Embryonic facial prominence (tissue), 1 donor: ENCODE measurements at regions not wholly inside any gene's neighbourhood (a gene's known extent, or its start where the extent isn't known, plus 50 kb on each side); places are given as distances from the start of the nearest gene placed in this dataset.

Experiments used
- DNase-seq: peaks from one replicate; pipeline ENCODE4 v3.0.0-alpha.2; 2016; ENCODE audit errors: extremely low spot score

GRCh38 chr15:39144613-39145499, 436.0 kb upstream of the THBS1 start:
- no peak for DNase-seq

DNA sequence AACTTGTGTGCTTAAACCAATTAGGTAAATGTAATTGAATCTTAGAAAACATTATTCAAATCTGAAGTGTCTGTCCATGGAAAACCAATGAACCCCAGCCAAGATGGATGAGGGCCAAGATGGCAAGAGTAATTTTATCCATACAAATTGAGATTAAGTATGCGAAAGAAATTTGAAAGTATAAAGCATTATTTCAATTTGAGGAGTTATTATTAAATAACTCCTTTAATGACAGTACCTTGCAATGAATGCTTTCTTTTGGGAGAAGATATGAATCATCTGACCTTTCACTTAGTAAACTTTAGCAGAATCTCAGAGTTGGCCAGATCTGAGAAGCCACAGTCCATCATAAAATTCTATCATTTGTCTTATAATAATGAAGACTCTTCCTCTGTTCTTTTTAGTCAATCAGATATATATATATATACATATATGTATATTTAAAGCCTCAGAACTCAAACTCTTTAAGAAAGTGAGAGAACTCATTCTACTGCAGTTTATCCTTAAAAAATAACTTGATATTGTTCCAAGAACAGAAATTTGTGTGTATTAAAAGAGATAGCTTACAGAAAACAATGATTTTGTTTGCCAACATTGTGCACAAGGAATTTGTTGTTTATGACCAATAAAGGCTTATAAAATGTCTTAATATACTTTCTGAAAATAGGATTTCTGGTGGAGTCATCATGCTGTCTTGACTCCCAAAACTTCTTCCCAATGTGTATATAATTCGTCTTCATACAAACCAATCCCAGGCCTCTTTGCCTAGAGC, 434.8 kb upstream of the THBS1 start:
- DNase-seq = no peak

GRCh38 chr15:39149636-39150150, 431.2 kb upstream of the THBS1 start:
- no peak for DNase-seq

GRCh38 chr15:39151545-39151944, 429.3 kb upstream of the THBS1 start:
- no peak for DNase-seq

GRCh38 chr15:39153058-39153714, 427.7 kb upstream of the THBS1 start:
- no peak for DNase-seq

DNA sequence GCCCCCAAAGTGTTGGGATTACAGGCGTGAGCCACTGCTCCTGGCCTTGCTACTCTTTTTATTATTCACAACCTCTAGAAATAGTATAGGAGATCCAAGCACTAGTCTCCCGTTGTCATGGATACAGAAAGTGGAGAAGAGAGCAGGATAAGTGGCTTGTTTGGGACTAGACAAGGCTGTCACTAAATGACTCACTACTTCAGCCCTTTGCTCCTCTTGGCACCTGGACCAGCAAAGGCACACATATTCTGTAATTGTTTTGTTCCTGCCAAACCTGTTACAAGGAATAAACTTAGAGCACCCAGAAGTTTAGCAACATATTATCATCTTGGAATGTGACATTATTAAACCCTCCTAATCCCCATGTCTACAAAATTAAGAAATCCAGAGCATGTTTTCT, 427.2 kb upstream of the THBS1 start:
- DNase-seq = no peak

DNA sequence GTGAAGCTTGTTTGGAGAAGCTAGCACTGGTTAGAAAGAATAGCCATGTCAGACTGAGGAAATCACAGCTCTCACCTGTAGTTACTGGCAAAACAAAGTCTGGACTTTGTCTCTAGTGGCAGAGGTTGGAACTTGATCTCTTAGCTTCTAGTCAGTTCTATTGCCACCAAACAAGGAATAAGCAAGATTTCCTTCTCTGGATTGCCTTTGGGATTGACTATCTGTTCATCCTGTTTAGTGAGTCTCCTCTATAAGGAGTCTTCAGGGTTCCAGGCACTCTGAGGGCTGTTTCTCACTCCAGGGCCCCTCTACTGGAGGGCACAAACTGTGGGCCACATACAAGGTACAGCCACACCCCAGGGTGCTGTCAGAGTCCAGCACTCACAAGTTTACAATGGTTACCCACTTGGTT, 426.6 kb upstream of the THBS1 start:
- no peak for DNase-seq

GRCh38 chr15:39154776-39155175, 426.1 kb upstream of the THBS1 start:
- DNase-seq = no peak

DNA sequence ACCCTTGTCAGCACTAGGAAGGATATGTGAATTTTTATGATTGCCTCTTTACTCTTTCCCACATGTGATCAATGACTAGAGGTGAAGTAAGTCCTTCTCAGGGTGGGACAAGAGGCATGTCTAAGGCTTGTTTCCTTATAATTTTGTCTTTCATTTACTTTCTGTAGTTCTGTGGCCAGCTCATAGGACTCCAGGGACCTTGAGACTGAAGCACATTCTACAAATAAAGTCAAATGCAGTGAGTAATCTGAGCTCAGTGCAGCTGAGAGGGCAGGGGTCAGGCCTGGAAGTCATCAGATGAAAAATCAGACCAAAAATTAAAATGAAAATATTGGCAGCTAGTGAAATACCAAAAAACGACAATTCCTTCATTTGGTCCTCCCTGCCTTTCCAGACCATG, 424.7 kb upstream of the THBS1 start:
- no peak for DNase-seq

DNA sequence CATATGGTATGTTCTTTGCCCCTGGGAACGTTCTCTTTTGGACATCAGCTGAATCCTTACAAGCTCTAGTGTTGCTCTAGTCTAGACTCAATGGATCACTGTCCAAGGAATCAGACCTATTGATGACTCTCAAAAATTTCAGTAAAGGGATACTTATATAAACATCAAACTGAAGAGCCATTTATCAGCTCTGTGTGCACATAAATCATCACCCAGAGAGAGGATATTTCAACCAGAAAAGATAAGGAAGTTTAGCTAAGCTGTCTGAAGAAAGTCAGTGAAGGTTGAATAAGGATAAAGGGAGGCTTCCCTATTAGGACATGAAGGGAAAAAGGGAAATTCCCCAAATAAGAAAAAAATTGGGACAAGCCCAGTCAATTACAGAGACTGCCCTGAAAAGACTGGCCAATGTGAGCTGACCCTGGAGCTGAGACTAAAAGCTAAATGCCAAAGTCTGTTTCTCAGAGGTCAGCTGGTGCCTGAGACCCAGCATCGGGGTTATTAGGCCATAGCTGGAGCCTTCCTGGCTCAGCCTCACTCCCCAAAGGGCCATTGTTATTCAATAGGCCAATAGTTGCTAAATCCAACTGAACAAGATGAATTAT, 424.1 kb upstream of the THBS1 start:
- DNase-seq = no peak

DNA sequence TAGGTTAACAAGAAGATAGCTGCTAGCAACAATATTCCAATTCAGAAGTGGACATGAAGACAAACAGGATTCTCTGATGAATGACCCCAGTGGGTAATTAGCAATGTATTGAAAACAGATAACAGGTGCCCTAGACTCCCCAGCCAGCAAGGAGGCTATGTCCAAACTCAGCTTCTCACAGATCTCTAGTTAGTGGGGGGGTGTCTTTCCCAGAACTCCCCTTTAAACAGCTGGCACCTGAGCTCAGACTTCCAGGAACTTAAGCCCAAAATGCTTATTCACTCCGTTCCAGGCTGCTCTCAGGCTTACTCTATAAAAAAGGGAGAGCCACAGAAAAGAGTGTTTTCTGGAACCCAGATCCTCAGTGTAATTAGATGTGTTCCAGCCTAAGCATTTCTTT, 423.0 kb upstream of the THBS1 start:
- DNase-seq = no peak

DNA sequence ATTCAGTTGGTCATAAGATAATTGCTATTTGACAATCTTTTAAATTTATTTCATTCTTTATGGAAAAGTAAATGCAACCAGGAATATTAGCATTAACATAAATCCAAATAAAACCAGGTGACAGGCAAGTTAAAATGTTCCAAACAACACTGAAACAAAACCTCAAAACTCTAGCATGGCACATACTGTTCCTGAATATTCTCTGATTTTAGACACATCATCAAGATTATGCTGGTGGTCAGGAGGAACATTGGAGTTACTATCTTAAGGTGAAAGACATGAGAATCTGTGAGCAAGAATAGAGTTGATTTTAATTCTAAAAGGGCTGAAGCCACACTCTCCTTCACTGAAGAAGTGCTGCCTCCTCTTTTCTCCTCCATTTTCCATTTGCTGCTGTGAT, 421.0 kb upstream of the THBS1 start:
- no peak for DNase-seq

GRCh38 chr15:39161096-39161495, 419.8 kb upstream of the THBS1 start:
- DNase-seq = no peak

DNA sequence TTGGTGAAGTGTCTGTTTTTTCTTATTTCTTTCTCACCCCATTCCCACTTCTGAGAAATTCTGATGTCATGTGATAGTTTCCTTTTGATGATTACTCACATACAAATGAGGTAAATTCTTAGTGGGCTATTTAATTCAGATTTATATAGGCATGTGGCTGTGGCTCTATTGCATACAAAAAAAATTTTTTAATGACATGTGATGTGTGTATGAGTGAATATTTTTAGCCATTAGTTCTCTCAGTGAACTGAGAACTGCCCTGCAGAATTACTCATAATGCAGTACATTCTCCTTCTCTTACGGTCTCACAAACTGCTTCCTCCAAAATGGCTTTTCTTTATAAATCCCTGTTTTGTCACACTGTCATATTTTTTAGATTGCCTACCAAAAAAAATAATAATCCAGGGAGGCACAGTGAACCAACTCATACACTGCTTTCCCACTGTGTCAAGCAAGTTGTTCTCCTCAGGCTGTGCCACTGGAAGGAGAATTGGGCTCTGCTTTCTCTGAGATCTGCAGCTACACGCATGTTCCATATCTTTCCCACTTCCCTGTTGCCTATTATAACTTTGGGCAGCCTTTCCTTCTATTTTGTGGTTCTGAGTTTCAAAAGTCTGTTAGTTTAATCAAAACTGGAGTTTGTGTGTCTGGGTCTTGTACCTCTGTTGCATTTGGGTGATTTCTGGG, 415.7 kb upstream of the THBS1 start:
- DNase-seq = no peak

DNA sequence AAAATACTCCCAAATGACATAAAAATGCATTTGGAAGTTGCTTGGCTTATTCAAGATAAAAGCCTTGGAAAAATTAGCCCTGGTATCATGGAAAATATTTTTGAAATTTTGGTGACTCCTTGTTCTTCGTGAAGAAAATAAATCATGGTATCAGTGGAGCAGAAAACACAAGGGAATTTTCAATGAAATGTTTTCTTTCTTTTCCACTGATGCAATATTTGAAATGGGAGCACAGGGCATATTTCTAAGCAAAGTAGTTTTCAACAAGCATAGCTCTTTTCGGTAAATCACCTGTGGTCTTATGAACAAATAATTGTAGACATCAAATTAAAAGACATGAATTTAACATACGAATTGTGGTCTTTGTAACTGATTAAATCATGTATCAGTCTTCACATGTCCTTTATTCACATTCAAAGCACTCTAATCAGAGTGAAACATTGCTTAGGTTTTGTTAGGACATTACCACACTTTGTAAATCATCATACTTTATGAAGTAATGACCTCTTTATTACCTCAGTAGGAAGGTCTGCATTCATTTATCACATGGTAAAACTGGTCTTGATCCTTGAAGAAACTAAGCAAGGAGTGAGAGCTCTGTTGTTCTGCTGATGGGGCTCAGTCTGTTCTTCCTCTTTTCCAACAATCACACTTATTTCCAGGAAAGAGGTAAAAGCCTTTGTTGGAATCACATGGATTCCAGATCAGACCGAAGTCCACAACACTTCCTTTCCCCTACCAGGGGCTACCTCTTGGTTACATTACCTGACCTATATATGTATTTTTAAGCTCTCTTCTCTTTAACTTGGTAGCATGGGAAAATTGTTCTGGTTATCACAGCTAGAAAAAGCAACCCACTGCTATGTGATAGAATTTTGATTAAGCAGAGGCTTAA, 413.5 kb upstream of the THBS1 start:
- no peak for DNase-seq

- DNase-seq = peak; percentile 84
These were observed 408.9 kb upstream of the THBS1 start for GRCh38 chr15:39171944-39172368.

DNA sequence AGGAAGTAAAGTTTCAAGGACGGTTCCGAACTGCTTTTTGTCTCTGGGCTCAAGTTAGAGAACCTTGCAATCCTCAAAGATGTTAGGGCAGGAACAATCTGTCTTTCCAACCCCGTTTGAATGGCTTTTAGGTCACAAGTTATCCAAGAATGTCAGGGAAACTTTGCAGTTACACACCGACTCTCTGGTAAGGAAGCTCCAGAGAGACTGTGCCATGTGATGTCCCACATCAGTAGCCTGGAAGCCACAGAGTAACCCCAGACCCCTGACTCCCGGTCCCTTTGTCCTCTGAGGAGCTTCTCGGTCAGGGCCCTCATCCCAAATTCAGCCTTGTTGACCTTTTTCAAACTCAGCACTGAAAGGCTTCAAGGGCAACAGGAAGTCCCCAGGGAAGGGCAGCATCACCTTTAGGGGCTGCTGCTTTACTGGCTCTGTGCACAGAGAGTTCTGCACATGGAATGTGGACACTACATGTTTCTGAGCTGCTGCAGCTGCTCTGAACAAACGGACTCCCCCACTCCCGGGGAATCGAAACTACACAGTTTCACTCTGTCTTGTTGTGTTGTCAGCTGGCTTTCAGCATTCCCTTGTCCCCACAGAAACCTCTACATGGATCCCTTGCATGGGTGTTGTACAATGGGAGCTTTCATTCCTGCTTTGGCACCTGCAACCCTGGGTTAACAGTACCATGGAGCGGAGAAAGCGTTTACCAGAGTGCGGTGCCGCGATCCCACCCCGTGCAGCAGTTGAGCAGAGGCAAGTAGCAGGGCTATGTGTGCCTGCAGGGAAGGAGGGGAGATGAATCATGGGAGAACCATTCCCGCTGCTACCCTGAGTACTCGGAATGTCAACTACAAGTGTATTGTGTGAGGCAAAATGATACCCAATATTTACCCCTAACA, 408.2 kb upstream of the THBS1 start:
- DNase-seq = no peak

DNA sequence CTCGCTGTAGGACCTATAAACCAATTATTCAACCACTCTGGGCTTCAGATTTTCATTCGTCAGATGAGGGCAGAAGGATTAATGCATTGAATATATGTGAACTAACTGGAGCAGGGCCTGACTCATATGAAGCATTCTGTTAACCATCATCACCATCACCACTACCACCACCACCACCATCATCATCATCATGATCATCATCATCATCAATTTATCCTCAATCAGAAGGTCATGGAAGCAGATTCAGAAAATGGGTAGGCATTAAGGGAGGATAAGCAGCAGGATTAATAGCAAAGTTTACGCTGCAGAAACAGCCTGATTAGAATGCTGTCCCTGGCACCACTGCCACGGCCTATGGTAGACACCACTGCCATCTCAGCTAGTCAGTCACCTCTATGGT, 407.5 kb upstream of the THBS1 start:
- no peak for DNase-seq

DNA sequence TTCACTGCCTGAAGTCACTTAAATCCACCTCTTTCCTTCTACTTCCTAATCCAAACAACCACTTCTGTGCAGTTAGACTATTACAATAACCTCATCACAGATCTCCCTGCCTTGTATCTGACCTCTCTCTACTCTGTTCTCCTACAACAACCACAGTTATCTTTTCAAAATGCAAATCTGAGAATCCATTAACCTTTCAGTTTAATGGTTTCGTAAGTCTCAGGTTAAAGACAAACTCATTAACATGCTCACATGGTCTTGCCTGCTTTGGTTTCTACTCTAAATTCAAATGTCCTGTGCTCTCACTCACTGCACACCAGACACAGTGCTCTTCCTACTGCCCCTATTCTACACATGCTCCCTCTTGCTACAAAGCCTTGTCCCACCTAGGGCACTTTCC, 406.5 kb upstream of the THBS1 start:
- no peak for DNase-seq
